Caco-2 (cell line): ENCODE measurements at regions not wholly inside any gene's neighbourhood (a gene's known extent, or its start where the extent isn't known, plus 50 kb on each side); places are given as distances from the start of the nearest gene placed in this dataset.
A peak's percentile ranks its signal among the peaks of the same experiment; 100 is the strongest.

Experiments
- BruUV-seq: library from RNA; stranded (reverse); fragments of 400-500 nt; replicated peaks from 2 replicates; lab custom pipeline; 2021; lab: Mats Ljungman, UMichigan
- CTCF ChIA-PET: fragments of 300-600 bp; sonication (Branson Sonifier 250); formaldehyde crosslinking; loops from one replicate; lab custom pipeline; 2022; ENCODE audit warnings: antibody characterized with exemption; lab: Charles Lee
- POLR2A ChIA-PET: fragments of 300-600 bp; sonication (Branson Sonifier 250); formaldehyde crosslinking; loops from one replicate; lab custom pipeline; 2022; ENCODE audit warnings: antibody characterized with exemption; lab: Charles Lee
- DNase-seq, 2 experiments: peaks; one replicate each; pipeline versions ENCODE4 v3.0.0 to v3.0.0-alpha.2; 2020 to 2022
- H3K27me3 ChIP-seq: replicated peaks from 2 replicates; pipeline ENCODE4 v1.6.0; 2011; ENCODE audit warnings: low read length; ENCODE audit not compliant: control insufficient read depth, insufficient read depth
- H3K36me3 ChIP-seq: 2 replicates; pipeline ENCODE4 v1.5.1; 2011; ENCODE audit warnings: low read length; ENCODE audit not compliant: control insufficient read depth, insufficient read depth
- H3K4me1 ChIP-seq: fragments of 250-450 bp; sonication (Bioruptor Pico); 2 replicates; pipeline ENCODE4 v1.5.1; 2020; ENCODE audit warnings: mild to moderate bottlenecking
- H3K4me3 ChIP-seq: 2 replicates; pipeline ENCODE4 v1.5.1; 2011; ENCODE audit warnings: low read depth, mild to moderate bottlenecking, control low read depth, low read length
- H3K9me3 ChIP-seq: fragments of 250-450 bp; sonication (Bioruptor Pico); 2 replicates; pipeline ENCODE4 v1.5.1; 2020; ENCODE audit warnings: mild to moderate bottlenecking, moderate library complexity
- H3K27ac Mint-ChIP-seq: one replicate; pipeline ENCODE4 v1.8.0; 2022; ENCODE audit warnings: mixed read lengths; ENCODE audit not compliant: unreplicated experiment
- H3K27me3 Mint-ChIP-seq: one replicate; pipeline ENCODE4 v1.8.0; 2022; ENCODE audit warnings: mixed read lengths; ENCODE audit not compliant: insufficient read depth, unreplicated experiment
- H3K36me3 Mint-ChIP-seq: one replicate; pipeline ENCODE4 v1.8.0; 2022; ENCODE audit warnings: mild to moderate bottlenecking, mixed read lengths; ENCODE audit not compliant: insufficient read depth, unreplicated experiment
- H3K4me1 Mint-ChIP-seq: one replicate; pipeline ENCODE4 v1.8.0; 2022; ENCODE audit warnings: low read depth, mixed read lengths; ENCODE audit not compliant: unreplicated experiment
- H3K4me3 Mint-ChIP-seq: one replicate; pipeline ENCODE4 v1.8.0; 2022; ENCODE audit warnings: mild to moderate bottlenecking, moderate library complexity, mixed read lengths; ENCODE audit not compliant: unreplicated experiment
- H3K9me3 Mint-ChIP-seq: one replicate; pipeline ENCODE4 v1.8.0; 2022; ENCODE audit warnings: mixed read lengths; ENCODE audit not compliant: unreplicated experiment
- CTCF ChIP-seq, 2 experiments: fragments of 200-600 bp in 1 of 2; IDR thresholded peaks; 1 replicate in 1 of 2; 2 replicates in 1 of 2; pipeline versions ENCODE4 v1.5.1 to v1.8.0; 2011 to 2022; ENCODE audit warnings: antibody characterized with exemption in 1 of 2, control low read depth in 1 of 2, inconsistent platforms in 1 of 2, low read depth in 1 of 2, low read length in 1 of 2, mild to moderate bottlenecking in 1 of 2, moderate library complexity in 1 of 2; ENCODE audit not compliant: insufficient read depth in 1 of 2, severe bottlenecking in 1 of 2, unreplicated experiment in 1 of 2
- intact Hi-C: fragments of 100-400 bp; cut with micrococcal nuclease; formaldehyde crosslinking; loops from one replicate; pipeline ENCODE4 v1.10.0; 2022; ENCODE audit not compliant: unreplicated experiment

- no peak overlapping the region for H3K4me3 ChIP-seq
- no peak overlapping the region for H3K4me3 Mint-ChIP-seq
- POLR2A ChIA-PET: no interaction called here
- peak; percentile 9 to 37 for DNase-seq
- peaks cover 23% of the 10 kb centered on the region for H3K4me1 Mint-ChIP-seq
- H3K27me3 Mint-ChIP-seq: no peaks in the 10 kb centered on the region
- no peaks in the 10 kb centered on the region for H3K27me3 ChIP-seq
- no peaks in the 10 kb centered on the region for H3K36me3 ChIP-seq
- no TSS peak for BruUV-seq
- H3K4me1 ChIP-seq: peaks cover 9% of the 10 kb centered on the region
- no peak for TF ChIP-seq CTCF (IDR thresholded peaks at IDR 0.05; ENCODE audit: insufficient read depth in 1 of 2, low read depth in 1 of 2, low read length in 1 of 2, severe bottlenecking in 1 of 2, unreplicated experiment in 1 of 2)
- peaks cover 6% of the 10 kb centered on the region for H3K36me3 Mint-ChIP-seq
- H3K27ac Mint-ChIP-seq: peak overlapping the region; percentile 45
- intact Hi-C loops: loop anchor here (2.0 kb wide), 1 partner anchor 22 kb away; no protein-coding TSS in a partner anchor
- no peaks in the 10 kb centered on the region for H3K9me3 ChIP-seq
- peaks cover 16% of the 10 kb centered on the region for H3K9me3 Mint-ChIP-seq
- CTCF ChIA-PET: no interaction called here
Observed at GRCh38 chr1:232704694-232705680, 75.1 kb upstream of the SIPA1L2 start.

- CTCF ChIA-PET: no interaction called here
- H3K36me3 ChIP-seq: no peaks in the 10 kb centered on the region
- H3K27me3 ChIP-seq: no peaks in the 10 kb centered on the region
- peaks cover 9% of the 10 kb centered on the region for H3K4me1 ChIP-seq
- no TSS peak for BruUV-seq
- Mint-ChIP-seq H3K9me3 (peaks cover 16% of the 10 kb centered on the region), H3K27ac (no peak overlapping the region), H3K4me3 (no peak overlapping the region), H3K36me3 (peaks cover 6% of the 10 kb centered on the region), H3K27me3 (no peaks in the 10 kb centered on the region), H3K4me1 (peaks cover 23% of the 10 kb centered on the region)
- TF ChIP-seq CTCF (IDR thresholded peaks at IDR 0.05; ENCODE audit: insufficient read depth in 1 of 2, low read depth in 1 of 2, low read length in 1 of 2, severe bottlenecking in 1 of 2, unreplicated experiment in 1 of 2): no peak
- no peaks in the 10 kb centered on the region for H3K9me3 ChIP-seq
- no peak overlapping the region for H3K4me3 ChIP-seq
- DNase-seq: no peak
- POLR2A ChIA-PET: no interaction called here
- intact Hi-C loops: loop anchor here (2.0 kb wide), 1 partner anchor 23 kb away; no protein-coding TSS in a partner anchor
Observed at GRCh38 chr1:232705815-232706575, 76.1 kb upstream of the SIPA1L2 start.

- intact Hi-C loops: no loop called here
Observed at GRCh38 chr1:232707142-232707541, 77.2 kb upstream of the SIPA1L2 start.

More at GRCh38 chr1:232707142-232707541, 77.2 kb upstream of the SIPA1L2 start:
- Mint-ChIP-seq H3K27ac (no peak overlapping the region), H3K27me3 (no peaks in the 10 kb centered on the region), H3K36me3 (peaks cover 6% of the 10 kb centered on the region), H3K9me3 (peaks cover 12% of the 10 kb centered on the region), H3K4me1 (peaks cover 23% of the 10 kb centered on the region), H3K4me3 (no peak overlapping the region)
- no peak for DNase-seq
- ChIA-PET CTCF (no interaction called here), POLR2A (no interaction called here)
- no TSS peak for BruUV-seq
- Histone ChIP-seq H3K36me3 (no peaks in the 10 kb centered on the region), H3K4me1 (peaks cover 9% of the 10 kb centered on the region), H3K4me3 (no peak overlapping the region), H3K9me3 (no peaks in the 10 kb centered on the region), H3K27me3 (no peaks in the 10 kb centered on the region)
- no peak for TF ChIP-seq CTCF (IDR thresholded peaks at IDR 0.05; ENCODE audit: insufficient read depth in 1 of 2, low read depth in 1 of 2, low read length in 1 of 2, severe bottlenecking in 1 of 2, unreplicated experiment in 1 of 2)
